Tibial nerve (tissue), 3 donors: ENCODE measurements at regions not wholly inside any gene's neighbourhood (a gene's known extent, or its start where the extent isn't known, plus 50 kb on each side); places are given as distances from the start of the nearest gene placed in this dataset.

ENCODE experiments used
- POLR2A ChIP-seq, 2 donors: fragments of 450-650 bp; IDR thresholded peaks; one replicate each; pipeline ENCODE4 v1.6.1; 2017; ENCODE audit warnings: antibody characterized with exemption in 2 of 2, mild to moderate bottlenecking in 2 of 2, moderate library complexity in 2 of 2
- TF ChIP-seq, protein P1 (sequence below), 5 experiments: fragments of 200-600 bp in 3 of 5; fragments of 450-650 bp in 2 of 5; sonication (generic) in 3 of 5; IDR thresholded peaks; one replicate each; pipeline ENCODE4 v1.5.1; 2016 to 2019; ENCODE audit warnings: antibody characterized with exemption in 5 of 5, mild to moderate bottlenecking in 3 of 5, moderate library complexity in 2 of 5

DNA sequence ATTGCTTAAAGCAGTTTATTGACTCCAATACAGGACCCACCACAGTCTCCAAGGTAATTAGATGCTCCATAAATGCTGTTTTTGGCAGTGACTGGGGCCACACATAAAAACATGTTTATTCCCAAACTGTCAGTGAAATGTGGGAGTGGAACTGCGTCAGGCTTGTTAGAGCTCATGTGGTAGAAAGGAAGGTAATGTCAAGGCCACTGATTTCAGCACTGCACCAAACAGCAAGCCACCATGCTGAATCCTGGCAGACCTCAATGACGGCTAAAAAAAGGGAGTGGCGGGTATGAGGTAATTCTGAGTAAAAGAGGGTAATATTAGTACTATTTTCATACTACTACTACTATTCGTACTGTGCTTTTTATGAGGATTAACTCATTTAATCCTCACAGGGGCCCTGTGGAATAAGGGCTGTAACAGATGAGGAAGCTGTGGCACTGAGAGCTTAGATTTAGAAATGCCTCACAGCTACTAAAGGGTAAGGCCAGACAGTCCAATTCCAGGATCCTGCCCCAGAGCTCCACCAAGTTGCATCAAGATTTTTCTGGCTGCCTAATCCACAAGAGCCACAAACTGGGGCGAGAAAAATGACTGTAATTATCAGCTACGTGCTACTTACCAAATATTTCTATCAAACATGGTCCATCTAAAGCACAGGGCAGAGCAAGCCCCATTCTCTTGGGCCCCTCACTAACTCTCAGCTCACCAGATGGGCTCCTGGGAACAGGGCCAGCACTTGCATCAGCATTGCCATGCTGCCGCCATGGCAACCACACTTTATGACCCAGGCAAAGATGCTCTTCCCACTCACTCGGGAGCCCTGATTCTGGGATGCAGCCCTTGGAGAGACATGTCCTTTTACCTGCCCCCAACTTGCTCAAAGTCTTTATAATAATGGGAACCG lies 83.6 kb upstream of the SPATA12 start:
- TF ChIP-seq, protein P1, sequence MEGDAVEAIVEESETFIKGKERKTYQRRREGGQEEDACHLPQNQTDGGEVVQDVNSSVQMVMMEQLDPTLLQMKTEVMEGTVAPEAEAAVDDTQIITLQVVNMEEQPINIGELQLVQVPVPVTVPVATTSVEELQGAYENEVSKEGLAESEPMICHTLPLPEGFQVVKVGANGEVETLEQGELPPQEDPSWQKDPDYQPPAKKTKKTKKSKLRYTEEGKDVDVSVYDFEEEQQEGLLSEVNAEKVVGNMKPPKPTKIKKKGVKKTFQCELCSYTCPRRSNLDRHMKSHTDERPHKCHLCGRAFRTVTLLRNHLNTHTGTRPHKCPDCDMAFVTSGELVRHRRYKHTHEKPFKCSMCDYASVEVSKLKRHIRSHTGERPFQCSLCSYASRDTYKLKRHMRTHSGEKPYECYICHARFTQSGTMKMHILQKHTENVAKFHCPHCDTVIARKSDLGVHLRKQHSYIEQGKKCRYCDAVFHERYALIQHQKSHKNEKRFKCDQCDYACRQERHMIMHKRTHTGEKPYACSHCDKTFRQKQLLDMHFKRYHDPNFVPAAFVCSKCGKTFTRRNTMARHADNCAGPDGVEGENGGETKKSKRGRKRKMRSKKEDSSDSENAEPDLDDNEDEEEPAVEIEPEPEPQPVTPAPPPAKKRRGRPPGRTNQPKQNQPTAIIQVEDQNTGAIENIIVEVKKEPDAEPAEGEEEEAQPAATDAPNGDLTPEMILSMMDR (IDR thresholded peaks at IDR 0.05) = no peak
- TF ChIP-seq POLR2A (IDR thresholded peaks at IDR 0.05) = no peak
